ENCODE measurements at regions not wholly inside any gene's neighbourhood (a gene's known extent, or its start where the extent isn't known, plus 50 kb on each side); places are given as distances from the start of the nearest gene placed in this dataset.
"Not testable (repeated sequence)": the region's sequence is repeated elsewhere in the genome, so short reads cannot be mapped to it uniquely, and the experiment has no call there.

DNA sequence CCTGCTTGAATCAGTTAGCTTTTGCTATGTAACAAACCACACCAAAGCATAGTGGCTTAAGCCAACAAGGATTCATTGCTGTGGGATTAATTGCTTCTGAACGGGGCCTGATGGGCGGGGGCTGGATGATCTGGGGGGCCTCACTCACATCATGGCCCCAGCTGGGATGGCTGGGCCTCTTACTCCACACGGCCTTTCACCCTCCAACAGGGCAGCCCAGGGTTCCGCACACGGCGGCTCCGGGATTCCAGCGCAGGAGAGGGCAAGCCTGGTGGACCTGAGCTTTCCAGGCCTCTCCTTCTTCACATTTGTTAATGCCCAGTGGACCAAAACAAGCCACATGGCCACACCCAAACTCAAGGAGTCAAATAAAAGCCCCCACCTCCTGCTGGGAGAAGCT is 86.3 kb upstream of the PHLPP1 start:
- DNase-seq = no peak

DNA sequence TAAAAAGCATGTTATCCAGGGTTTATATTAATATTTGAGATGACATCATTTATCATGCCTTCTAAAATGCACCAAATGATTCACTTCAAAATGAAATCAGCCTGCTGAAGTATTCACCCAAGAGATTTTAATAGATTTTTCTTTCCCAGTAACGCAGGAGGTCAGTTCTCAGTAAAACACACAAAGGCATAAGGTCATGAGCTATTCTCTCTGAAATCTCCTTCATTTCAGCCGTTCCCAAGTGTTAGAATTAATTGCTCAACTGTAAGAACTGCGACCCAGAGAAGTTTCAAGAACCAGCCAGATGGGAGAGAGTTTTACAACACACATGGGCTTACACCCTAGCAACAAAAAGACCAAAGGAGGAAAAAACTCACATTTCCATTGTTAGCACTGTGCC is 84.2 kb upstream of the PHLPP1 start:
- DNase-seq = no peak

GRCh38 chr18:62632788-62633455 is 82.4 kb upstream of the PHLPP1 start:
- DNase-seq = no peak

DNA sequence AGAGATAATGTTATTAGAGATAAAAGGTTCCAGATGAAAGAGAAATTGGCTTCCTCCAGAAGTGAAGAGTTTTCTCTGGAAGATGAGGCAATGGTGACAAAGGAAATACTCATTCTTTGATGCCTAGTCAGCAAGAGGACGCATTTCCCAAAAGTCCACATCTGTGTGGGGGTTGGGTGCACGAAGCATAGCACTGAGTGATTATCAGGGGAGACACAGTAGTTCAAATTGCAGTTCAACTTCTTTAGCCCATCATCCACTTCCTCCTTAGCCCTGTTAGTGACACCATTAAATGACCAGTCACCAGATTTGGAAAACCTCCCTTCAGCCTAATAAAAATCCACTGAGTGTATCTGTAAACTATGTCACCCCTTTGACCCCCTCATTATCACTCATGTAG is 80.9 kb upstream of the PHLPP1 start:
- no peak for DNase-seq

- DNase-seq = no peak
Observed at GRCh38 chr18:62634979-62635630, 80.2 kb upstream of the PHLPP1 start.

- no peak for DNase-seq
Observed at GRCh38 chr18:62637403-62637802, 77.9 kb upstream of the PHLPP1 start.

- DNase-seq = peak; percentile 63
Observed at GRCh38 chr18:62637807-62638687, 77.3 kb upstream of the PHLPP1 start.

DNA sequence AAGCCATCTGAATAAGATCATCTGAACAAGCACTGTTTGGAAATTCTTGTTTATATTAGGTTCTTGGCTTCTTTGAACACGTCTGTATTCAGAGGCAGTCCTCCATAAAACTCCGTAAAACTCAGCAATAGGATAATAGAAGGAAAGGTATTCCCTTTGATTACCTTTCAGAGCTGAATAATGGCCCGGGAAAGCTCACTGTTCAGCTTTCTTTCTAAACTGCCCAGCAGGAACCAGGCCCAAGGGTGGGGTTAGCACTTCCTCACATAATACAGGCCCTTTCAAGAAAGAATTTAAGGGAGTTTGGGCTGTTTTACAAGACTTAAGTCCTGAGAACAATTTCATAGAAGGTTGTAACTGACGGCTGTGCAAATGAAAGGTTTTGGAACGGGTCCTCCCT is 72.2 kb upstream of the PHLPP1 start:
- DNase-seq = no peak

DNA sequence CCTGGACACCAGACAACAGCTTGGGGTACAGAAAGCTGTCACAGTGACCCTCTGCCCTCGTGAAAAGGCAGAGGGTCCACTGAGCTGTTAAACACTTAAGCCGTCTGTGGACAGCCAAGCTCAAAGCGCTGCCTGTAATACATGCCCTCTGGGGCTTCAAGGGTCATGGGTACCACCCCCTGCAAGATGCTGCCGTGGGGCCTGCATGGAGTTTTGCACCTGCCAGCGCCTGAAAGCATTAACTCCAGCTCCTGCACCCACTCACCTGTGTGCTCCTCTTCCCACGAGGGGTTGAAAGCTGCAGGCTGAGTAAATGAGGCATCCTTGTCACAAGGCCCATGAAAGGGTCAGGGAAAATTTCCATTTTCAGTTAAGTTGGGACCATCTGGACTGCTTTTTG is 70.6 kb upstream of the PHLPP1 start:
- no peak for DNase-seq

DNA sequence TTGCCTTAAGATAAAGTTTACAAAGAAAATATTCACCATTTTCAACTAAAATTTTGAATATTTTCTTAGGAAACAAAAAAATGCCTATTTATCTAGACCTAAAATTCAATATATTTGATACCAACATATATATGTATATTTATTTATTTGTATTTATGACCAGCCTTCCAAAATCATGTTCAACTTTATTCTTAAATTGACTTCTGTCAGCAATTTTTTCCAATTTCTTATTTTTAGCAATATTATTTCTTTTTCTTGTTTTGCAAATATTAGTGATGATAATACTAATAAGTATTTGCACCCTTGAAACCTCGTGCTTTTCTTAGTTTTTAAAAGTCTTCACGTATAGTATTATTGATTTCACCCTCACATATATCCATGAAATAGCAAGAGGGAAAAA is 68.2 kb upstream of the PHLPP1 start:
- no peak for DNase-seq

GRCh38 chr18:62648045-62648678 is 67.2 kb upstream of the PHLPP1 start:
- no peak for DNase-seq

GRCh38 chr18:62651276-62652056 is 63.9 kb upstream of the PHLPP1 start:
- no peak for DNase-seq

DNA sequence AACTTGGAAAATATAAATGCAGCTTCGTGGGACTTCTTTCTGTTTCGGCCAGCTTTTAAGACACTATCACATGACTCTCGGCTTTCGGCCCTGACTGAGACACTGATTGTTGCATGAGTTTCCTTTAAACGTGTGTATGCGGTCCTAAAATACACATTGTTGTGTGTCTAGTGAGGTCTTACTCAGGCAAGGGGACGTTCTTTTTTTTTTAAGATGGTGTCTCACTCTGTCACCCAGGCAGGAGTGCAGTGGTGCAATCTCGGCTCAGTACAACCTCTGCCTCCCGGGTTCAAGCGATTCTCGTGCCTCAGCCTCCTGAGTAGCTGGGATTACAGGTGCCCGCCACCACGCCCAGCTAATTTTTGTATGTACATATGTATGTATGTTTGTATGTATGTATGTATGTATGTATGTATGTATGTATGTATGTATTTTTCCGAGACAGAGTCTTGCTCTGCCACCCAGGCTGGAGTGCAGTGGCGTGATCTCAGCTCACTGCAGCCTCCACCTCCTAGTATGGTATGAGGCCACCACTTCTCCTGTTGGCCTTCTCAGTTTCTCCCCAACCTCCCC is 63.2 kb upstream of the PHLPP1 start:
- not testable (repeated sequence) for DNase-seq

DNA sequence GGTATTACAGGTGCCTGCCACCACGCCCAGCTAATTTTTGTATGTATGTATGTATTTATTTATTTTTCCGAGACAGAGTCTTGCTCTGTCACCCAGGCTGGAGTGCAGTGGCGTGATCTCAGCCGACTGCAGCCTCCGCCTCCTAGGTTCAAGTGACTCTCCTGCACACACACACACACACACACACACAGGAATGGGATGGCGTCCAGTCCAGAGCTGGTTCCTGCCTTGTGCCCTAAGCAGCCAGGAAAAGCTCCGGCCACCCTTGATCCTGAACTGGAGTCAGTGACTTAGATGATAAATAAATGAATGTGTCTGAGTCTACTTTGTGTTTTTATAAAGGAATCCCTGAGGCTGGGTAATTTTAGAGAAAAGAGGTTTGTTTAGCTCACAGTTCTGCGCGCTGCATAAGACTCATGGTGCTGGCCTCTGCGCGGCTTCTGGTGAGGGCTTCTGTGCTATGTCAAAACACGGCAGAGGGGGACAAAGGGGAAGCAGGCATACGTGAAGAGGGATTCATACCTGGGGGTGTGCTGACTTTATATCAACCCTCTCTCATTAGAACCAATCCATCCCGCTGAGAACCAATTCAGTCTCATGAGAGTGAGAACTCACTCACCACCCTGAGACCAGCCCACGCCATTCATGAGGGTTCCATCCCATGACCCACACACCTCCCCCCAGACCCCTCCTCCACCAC is 59.7 kb upstream of the PHLPP1 start:
- DNase-seq = no peak

- no peak for DNase-seq
Observed at GRCh38 chr18:62658028-62658427, 57.3 kb upstream of the PHLPP1 start.

DNA sequence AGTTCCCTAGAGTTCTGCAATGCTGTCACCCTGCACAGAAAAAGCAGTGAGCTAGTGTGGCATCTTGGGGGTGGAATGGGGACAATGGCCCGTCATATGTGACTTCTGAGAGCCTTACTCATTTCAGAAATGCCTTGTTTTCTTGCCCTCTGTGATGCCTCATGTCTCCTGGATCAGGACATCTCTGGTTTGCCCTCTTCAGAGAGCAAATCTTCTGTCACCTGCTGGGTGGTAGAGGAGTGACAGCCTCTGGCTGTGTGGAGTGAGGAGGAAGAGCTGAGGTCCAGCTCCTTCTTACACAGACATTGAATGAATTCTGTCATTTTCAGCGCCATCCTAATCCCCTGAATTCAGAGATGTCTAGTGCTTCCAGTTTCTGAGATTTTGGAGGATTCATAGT is 55.6 kb upstream of the PHLPP1 start:
- DNase-seq = no peak

DNA sequence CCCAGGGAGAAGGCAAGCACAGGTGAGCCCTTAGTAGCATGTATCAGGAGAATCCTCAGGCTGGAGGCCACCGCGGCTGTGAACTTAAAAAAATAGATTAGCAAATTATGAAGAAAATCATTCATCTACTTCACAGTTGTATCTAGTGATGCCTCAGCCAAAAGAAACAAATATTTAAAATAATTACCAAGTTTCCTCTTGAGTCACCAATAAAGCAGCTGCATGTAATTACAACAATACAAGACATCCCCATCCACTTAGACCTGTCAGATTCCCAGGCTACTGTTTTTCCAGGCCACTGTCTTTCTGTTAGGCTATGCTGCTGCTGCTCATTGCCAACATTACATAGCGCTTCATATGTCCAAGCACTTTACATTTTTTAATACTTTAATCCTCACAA is 54.6 kb upstream of the PHLPP1 start:
- DNase-seq = peak; percentile 86

- no peak for DNase-seq
Observed at GRCh38 chr18:62663731-62664336, 51.5 kb upstream of the PHLPP1 start.

- no peak for DNase-seq
Observed at GRCh38 chr18:62664414-62664813, 50.9 kb upstream of the PHLPP1 start.

- no peak for DNase-seq
Observed at GRCh38 chr18:62665188-62665587, 50.2 kb upstream of the PHLPP1 start.
